ENCODE measurements at regions not wholly inside any gene's neighbourhood (a gene's known extent, or its start where the extent isn't known, plus 50 kb on each side); places are given as distances from the start of the nearest gene placed in this dataset.

- intact Hi-C loops (cut with DNase I) = no loop called here
- Histone ChIP-seq H3K27ac (no peak overlapping the region), H3K4me1 (no peaks in the 10 kb centered on the region), H3K9me3 (no peaks in the 10 kb centered on the region), H3K36me3 (no peaks in the 10 kb centered on the region), H3K27me3 (peaks cover 0 to 9% of the 10 kb centered on the region in 2 donors), H3K4me3 (no peak overlapping the region)
- ATAC-seq (no peak), DNase-seq (no peak)
- TF ChIP-seq CTCF (IDR thresholded peaks at IDR 0.05) = no peak
These were observed 50.0 kb upstream of the ALDH1B1 start for GRCh38 chr9:38342532-38342931.

DNA sequence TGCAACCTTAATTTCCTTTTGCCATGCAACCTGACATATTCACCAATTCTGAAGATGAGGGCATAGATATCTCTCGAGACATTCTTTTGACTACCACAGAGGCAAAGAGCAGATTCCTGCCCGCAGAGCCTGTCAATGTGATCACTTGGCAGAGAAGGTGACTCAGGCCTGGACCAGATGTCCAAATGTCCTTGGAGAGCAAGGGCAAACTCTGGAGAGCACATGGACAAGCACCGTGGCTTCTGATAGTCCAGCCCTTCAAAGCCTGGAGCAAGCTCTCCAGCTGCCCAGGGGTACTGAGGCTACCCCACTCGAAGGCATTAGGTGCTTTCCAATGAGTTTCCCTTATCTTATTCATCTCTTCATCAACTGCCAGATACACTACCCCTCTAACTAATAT lies 50.4 kb upstream of the ALDH1B1 start:
- H3K27ac ChIP-seq = no peak overlapping the region
- H3K4me3 ChIP-seq = no peak overlapping the region
- peaks cover 0 to 5% of the 10 kb centered on the region in 2 donors for H3K27me3 ChIP-seq
- H3K9me3 ChIP-seq = no peaks in the 10 kb centered on the region
- TF ChIP-seq CTCF (IDR thresholded peaks at IDR 0.05) = no peak
- DNase-seq = no peak
- ATAC-seq = no peak
- intact Hi-C loops (cut with DNase I) = no loop called here
- H3K4me1 ChIP-seq = no peaks in the 10 kb centered on the region
- no peaks in the 10 kb centered on the region for H3K36me3 ChIP-seq

GRCh38 chr9:38339496-38339895 lies 53.0 kb upstream of the ALDH1B1 start:
- Histone ChIP-seq H3K4me1 (no peaks in the 10 kb centered on the region), H3K27ac (no peak overlapping the region), H3K36me3 (no peaks in the 10 kb centered on the region), H3K27me3 (no peaks in the 10 kb centered on the region), H3K9me3 (no peaks in the 10 kb centered on the region), H3K4me3 (no peak overlapping the region)
- intact Hi-C loops (cut with DNase I) = no loop called here
- DNase-seq = peak in 3 of 4 donors; percentile 40 to 81 (median 57)
- peak; percentile 79 for ATAC-seq
- TF ChIP-seq CTCF (IDR thresholded peaks at IDR 0.05) = no peak

- ATAC-seq = peak; percentile 46
- no peak overlapping the region for H3K27ac ChIP-seq
- H3K27me3 ChIP-seq = no peaks in the 10 kb centered on the region
- no peaks in the 10 kb centered on the region for H3K36me3 ChIP-seq
- intact Hi-C loops (cut with DNase I) = no loop called here
- no peak overlapping the region for H3K4me3 ChIP-seq
- no peak for DNase-seq
- H3K9me3 ChIP-seq = no peaks in the 10 kb centered on the region
- TF ChIP-seq CTCF (IDR thresholded peaks at IDR 0.05) = no peak
- no peaks in the 10 kb centered on the region for H3K4me1 ChIP-seq
These were observed 53.4 kb upstream of the ALDH1B1 start for GRCh38 chr9:38339087-38339486.

GRCh38 chr9:38338342-38339018 lies 54.0 kb upstream of the ALDH1B1 start:
- H3K4me1 ChIP-seq = no peaks in the 10 kb centered on the region
- TF ChIP-seq CTCF (IDR thresholded peaks at IDR 0.05) = no peak
- no peaks in the 10 kb centered on the region for H3K9me3 ChIP-seq
- no peak for ATAC-seq
- no peak overlapping the region for H3K4me3 ChIP-seq
- H3K27me3 ChIP-seq = no peaks in the 10 kb centered on the region
- no peak for DNase-seq
- no peaks in the 10 kb centered on the region for H3K36me3 ChIP-seq
- H3K27ac ChIP-seq = no peak overlapping the region
- intact Hi-C loops (cut with DNase I) = no loop called here

All from left lung (tissue), 4 donors.